GM19455 (cell line): ENCODE measurements at regions not wholly inside any gene's neighbourhood (a gene's known extent, or its start where the extent isn't known, plus 50 kb on each side); places are given as distances from the start of the nearest gene placed in this dataset.

Experiments
- ATAC-seq: cut with Tn5 transposase; IDR thresholded peaks from one replicate; pipeline ENCODE4 v1.9.1; 2021; ENCODE audit not compliant: unreplicated experiment

DNA sequence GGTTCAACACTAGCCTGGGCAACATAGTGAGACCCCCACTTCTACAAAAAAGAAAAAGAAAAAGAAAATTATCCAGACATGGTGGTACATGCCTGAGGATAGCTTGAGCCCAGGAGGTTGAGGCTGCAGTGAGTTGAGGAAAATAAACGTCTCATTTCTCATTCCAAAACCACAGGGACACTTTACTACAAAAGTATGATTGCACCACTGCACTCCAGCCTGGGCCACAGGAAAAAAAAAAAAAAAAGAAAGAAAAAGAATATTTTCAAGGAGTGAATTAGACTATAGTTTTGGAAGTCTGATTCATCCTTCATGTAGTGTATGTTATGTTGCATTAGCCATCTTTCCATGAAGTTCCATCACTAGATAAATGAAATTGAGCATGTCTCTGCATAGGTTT, 149.5 kb upstream of the THBS1 start:
- ATAC-seq, result no peak

DNA sequence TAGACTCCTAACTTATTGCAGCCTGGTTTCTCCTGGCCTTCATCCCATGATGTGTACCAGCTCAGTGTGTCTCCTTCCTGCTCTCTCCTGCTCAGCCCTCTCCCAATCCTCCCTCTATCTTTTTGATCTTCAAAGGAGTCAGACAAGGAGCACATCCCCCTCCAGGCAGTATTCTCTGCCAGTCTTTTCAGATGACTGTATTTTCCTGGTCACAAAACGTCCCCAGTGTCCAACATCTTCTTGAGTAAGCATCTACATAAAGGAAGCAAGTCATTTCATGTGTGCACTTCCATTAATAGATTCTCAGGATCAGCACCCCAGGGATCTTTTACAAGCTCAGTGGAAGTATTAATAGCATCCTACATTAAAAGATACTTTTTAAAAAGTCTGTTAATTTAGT, 148.9 kb upstream of the THBS1 start:
- no peak for ATAC-seq

GRCh38 chr15:39432912-39433348, 147.9 kb upstream of the THBS1 start:
- no peak for ATAC-seq

GRCh38 chr15:39433376-39433775, 147.5 kb upstream of the THBS1 start:
- no peak for ATAC-seq

GRCh38 chr15:39434163-39434562, 146.7 kb upstream of the THBS1 start:
- ATAC-seq, result no peak

GRCh38 chr15:39434751-39435238, 146.1 kb upstream of the THBS1 start:
- ATAC-seq, result no peak

GRCh38 chr15:39435244-39435643, 145.6 kb upstream of the THBS1 start:
- no peak for ATAC-seq

DNA sequence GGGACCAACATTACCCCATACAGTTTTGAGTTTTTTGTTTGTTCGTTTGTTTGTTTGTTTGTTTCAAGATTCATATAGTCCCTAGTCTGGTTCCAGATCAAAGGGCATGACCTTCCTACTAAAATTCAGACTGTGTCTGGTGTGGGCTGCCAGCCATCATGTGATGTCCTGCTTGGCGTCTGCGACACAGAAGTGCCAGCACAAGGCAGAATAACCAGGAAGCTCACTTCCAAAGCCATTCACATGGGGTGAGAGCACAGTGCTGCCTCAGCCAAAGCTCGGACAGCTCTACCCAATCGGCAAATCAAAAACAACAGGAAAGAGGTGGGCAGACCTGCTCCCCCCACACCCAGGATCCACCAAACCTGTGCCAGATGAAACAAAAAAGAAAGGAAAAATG, 142.6 kb upstream of the THBS1 start:
- ATAC-seq, result no peak

DNA sequence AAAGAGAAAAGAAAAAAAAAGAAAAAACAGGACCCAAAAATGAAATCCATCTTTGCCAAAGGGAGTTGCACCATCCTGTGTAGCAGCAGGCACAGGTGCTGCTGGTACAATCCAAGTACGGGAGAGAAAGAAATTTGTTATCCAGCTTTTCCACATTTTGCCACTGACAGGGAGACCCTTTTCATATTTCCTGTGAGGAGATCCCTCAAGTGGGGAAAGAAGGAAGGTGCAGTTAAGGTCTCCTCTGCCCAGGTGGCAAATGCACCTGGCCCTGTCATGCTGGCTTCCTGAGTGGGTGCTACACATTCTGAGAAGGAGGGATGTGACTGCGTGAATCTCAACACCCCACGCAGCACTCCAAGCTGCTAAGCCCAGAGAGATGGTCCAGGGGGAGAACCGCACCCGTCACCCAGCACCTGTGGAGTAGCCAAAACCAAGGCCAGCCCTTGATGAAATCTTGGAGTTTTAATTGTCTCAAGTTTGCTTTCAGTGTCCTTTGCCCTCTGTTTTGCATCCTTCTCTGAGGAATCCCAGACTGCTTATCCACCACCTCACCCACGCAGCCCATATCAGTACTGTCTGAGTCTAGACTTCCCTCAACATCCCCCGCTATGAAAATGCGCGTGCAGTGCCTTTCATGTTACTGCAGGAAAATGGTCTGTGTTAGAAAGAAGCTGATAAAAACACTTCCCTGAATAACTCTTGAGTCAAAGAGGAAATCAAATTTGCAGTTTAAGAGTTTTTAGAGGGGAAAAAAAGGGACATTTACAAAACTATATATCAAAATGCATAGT, 141.9 kb upstream of the THBS1 start:
- ATAC-seq, result no peak

GRCh38 chr15:39442898-39443297, 138.0 kb upstream of the THBS1 start:
- ATAC-seq, result no peak

- no peak for ATAC-seq
Observed at GRCh38 chr15:39443659-39444219, 137.1 kb upstream of the THBS1 start.

GRCh38 chr15:39444735-39445470, 136.0 kb upstream of the THBS1 start:
- ATAC-seq, result no peak

DNA sequence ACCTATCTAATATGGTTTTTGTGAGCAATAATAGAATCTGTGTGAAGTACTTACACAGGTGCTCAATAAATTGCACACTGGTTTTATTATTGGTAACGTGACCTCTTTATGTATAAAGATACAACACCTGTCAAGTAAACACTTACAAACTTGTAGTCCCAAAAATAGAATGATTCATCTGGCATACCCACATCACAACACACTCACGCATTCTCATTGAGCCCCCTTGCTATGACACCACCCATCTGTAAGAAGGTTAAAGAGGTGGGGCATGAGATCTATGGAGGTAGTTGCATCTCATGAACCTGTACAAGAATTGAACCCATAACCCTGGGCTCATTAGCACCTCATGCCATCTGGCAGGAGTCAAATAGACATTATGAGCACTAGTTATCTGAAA, 134.9 kb upstream of the THBS1 start:
- ATAC-seq, result no peak

DNA sequence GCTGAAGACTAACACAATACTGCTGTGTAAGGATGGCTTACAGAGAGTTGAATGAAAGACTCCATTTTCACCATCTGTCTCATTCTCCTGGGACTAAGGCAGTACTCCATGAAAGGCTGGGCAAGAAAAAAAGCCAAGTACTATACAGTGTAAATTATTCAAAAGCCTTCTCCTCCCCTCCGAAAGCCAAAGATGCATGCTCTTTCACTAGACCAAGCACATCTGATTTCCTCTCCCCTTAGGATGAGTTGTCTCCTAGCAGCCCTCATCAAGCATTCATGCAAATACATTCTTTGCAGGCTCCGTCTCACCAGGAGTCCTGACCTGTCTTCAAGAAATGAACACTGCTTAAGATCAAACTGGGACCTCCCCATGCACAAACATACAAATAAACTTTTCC, 133.5 kb upstream of the THBS1 start:
- no peak for ATAC-seq

- ATAC-seq, result no peak
Observed at GRCh38 chr15:39447881-39448280, 133.0 kb upstream of the THBS1 start.

GRCh38 chr15:39448409-39448808, 132.5 kb upstream of the THBS1 start:
- no peak for ATAC-seq

DNA sequence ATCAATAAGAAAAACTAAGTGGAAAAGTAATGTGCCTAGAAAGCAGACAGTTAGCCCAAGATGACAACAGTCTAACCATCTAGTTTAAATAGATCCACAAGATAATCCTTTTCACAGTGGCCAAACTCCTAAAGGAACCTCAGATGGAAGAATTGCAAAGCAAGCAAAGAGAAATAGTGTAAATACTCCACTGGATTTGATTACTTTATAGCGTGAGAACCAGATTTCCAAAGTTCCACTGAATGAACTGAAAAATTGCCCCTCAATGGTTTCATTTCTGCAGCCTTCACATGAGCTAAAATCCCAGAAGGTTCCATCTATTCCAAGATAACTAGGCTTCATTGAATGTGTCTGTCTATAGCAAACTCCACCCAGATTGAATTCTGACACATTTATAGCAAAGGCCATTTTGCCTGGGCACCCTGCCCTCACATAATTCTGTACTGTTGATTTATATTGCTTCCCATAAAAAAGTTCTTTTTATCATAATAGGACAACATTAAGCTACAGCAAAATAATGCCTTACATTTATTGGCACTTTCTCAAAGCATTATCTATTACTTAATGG, 129.7 kb upstream of the THBS1 start:
- ATAC-seq, result no peak

DNA sequence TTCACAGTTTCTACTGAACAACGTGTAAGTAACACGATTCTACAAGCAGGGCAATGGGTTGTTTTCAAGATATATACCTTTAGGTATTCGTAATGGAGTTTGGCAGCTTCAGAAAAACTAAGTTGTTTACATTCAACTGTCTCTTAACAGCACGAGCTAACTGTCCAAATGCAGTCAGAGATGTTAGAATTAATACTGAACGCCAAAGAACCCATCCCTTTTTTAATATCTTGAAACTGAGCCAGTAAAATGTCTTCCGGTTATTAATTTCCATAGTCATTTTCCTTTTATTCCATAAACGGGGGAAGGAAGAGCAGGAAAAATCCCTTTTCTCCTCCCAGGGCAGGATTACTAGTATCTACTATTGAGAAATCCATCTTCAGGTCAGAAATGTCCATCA, 129.0 kb upstream of the THBS1 start:
- no peak for ATAC-seq

GRCh38 chr15:39453620-39454019, 127.3 kb upstream of the THBS1 start:
- ATAC-seq, result peak; percentile 93

GRCh38 chr15:39454189-39454986, 126.5 kb upstream of the THBS1 start:
- ATAC-seq, result no peak

- no peak for ATAC-seq
Observed at GRCh38 chr15:39455471-39455991, 125.3 kb upstream of the THBS1 start.
